HFFc6 (cell line): ENCODE measurements at regions not wholly inside any gene's neighbourhood (a gene's known extent, or its start where the extent isn't known, plus 50 kb on each side); places are given as distances from the start of the nearest gene placed in this dataset.
A peak's percentile ranks its signal among the peaks of the same experiment; 100 is the strongest.

Experiments
- DNase-seq: peaks from one replicate; pipeline ENCODE4 v3.0.0-alpha.2; 2018
- H3K27ac Mint-ChIP-seq: 2 replicates; pipeline ENCODE4 v1.8.0; 2020; ENCODE audit warnings: mild to moderate bottlenecking, mixed read lengths
- H3K27me3 Mint-ChIP-seq: 2 replicates; pipeline ENCODE4 v1.8.0; 2021; ENCODE audit warnings: mild to moderate bottlenecking, moderate library complexity, mixed read lengths; ENCODE audit not compliant: insufficient read depth
- H3K36me3 Mint-ChIP-seq: 2 replicates; pipeline ENCODE4 v1.8.0; 2021; ENCODE audit warnings: low read depth, mixed read lengths
- H3K4me1 Mint-ChIP-seq: 2 replicates; pipeline ENCODE4 v1.8.0; 2020; ENCODE audit warnings: low read depth, mixed read lengths
- H3K4me3 Mint-ChIP-seq: 2 replicates; pipeline ENCODE4 v1.8.0; 2020; ENCODE audit warnings: mild to moderate bottlenecking, moderate library complexity, mixed read lengths
- H3K9me3 Mint-ChIP-seq: 2 replicates; pipeline ENCODE4 v1.8.0; 2020; ENCODE audit warnings: mild to moderate bottlenecking, mixed read lengths
- CTCF ChIP-seq: fragments of 200-600 bp; sonication (generic); IDR thresholded peaks from 2 replicates; pipeline ENCODE4 v1.5.0; 2021; ENCODE audit warnings: antibody characterized with exemption, mild to moderate bottlenecking

GRCh38 chr4:41406113-41406516 lies 131.8 kb upstream of the LIMCH1 start:
- H3K4me3 Mint-ChIP-seq = peak overlapping the region; percentile 8; the same call in 1 of the 2 replicates

GRCh38 chr4:41408150-41408549 lies 129.8 kb upstream of the LIMCH1 start:
- peak overlapping the region; percentile 4; the same call in 1 of the 2 replicates for H3K27ac Mint-ChIP-seq
- no peaks in the 10 kb centered on the region for H3K9me3 Mint-ChIP-seq

More at GRCh38 chr4:41406113-41406516, 131.8 kb upstream of the LIMCH1 start:
- no peaks in the 10 kb centered on the region for H3K9me3 Mint-ChIP-seq
- H3K36me3 Mint-ChIP-seq = no peaks in the 10 kb centered on the region; the same call in 1 of the 2 replicates
- no peak for TF ChIP-seq CTCF
- no peak for DNase-seq
- H3K4me1 Mint-ChIP-seq = peaks cover 65% of the 10 kb centered on the region; the same call in 1 of the 2 replicates
- H3K27ac Mint-ChIP-seq = peak overlapping the region; percentile 42; the same call in 1 of the 2 replicates
- peaks cover 4% of the 10 kb centered on the region for H3K27me3 Mint-ChIP-seq

GRCh38 chr4:41408859-41409593 lies 128.9 kb upstream of the LIMCH1 start:
- Mint-ChIP-seq H3K36me3 (no peaks in the 10 kb centered on the region; the same call in 1 of the 2 replicates), H3K9me3 (no peaks in the 10 kb centered on the region), H3K27ac (peak overlapping the region; percentile 4; the same call in 1 of the 2 replicates), H3K4me3 (no peak overlapping the region), H3K27me3 (peaks cover 4% of the 10 kb centered on the region), H3K4me1 (peaks cover 82% of the 10 kb centered on the region)
- no peak for DNase-seq
- TF ChIP-seq CTCF = no peak

More at GRCh38 chr4:41408150-41408549, 129.8 kb upstream of the LIMCH1 start:
- TF ChIP-seq CTCF = no peak
- Mint-ChIP-seq H3K4me1 (peaks cover 77% of the 10 kb centered on the region; the same call in 1 of the 2 replicates), H3K36me3 (no peaks in the 10 kb centered on the region; the same call in 1 of the 2 replicates), H3K27me3 (peaks cover 4% of the 10 kb centered on the region), H3K4me3 (no peak overlapping the region)
- no peak for DNase-seq

GRCh38 chr4:41409594-41409895 lies 128.4 kb upstream of the LIMCH1 start:
- no peak for TF ChIP-seq CTCF
- no peak overlapping the region; the same call in 1 of the 2 replicates for H3K27ac Mint-ChIP-seq
- no peak for DNase-seq
- peaks cover 4% of the 10 kb centered on the region for H3K27me3 Mint-ChIP-seq
- H3K4me3 Mint-ChIP-seq = no peak overlapping the region
- no peaks in the 10 kb centered on the region for H3K9me3 Mint-ChIP-seq
- H3K4me1 Mint-ChIP-seq = peaks cover 85% of the 10 kb centered on the region
- no peaks in the 10 kb centered on the region; the same call in 1 of the 2 replicates for H3K36me3 Mint-ChIP-seq

GRCh38 chr4:41410049-41410448 lies 127.9 kb upstream of the LIMCH1 start:
- Mint-ChIP-seq H3K36me3 (no peaks in the 10 kb centered on the region; the same call in 1 of the 2 replicates), H3K27ac (peak overlapping the region; percentile 62; the same call in 1 of the 2 replicates), H3K27me3 (peaks cover 4% of the 10 kb centered on the region), H3K4me1 (peaks cover 85% of the 10 kb centered on the region), H3K9me3 (no peaks in the 10 kb centered on the region), H3K4me3 (peak overlapping the region; percentile 60; the same call in 1 of the 2 replicates)
- no peak for TF ChIP-seq CTCF
- no peak for DNase-seq
